Psoas muscle (tissue), 7 donors: ENCODE measurements at regions not wholly inside any gene's neighbourhood (a gene's known extent, or its start where the extent isn't known, plus 50 kb on each side); places are given as distances from the start of the nearest gene placed in this dataset.

Experiments
- ATAC-seq, 4 donors: fragments of 200-7000 bp; cut with Tn5 transposase; one replicate each; pipeline ENCODE4 v1.9.1; 2020; ENCODE audit warnings: moderate library complexity in 3 of 4, mild to moderate bottlenecking in 2 of 4
- DNase-seq, 2 donors: peaks; one replicate each; pipeline ENCODE4 v3.0.0-alpha.2; 2020
- H3K27ac ChIP-seq: fragments of 200-600 bp; one replicate; pipeline ENCODE4 v1.8.0; 2022
- H3K27me3 ChIP-seq, 3 donors: fragments of 200-600 bp in 1 of 3; one replicate each; pipeline versions ENCODE4 v1.6.1 to v1.8.0; 2013 to 2022; ENCODE audit warnings: low read length in 2 of 3, mild to moderate bottlenecking in 2 of 3, moderate library complexity in 1 of 3; ENCODE audit not compliant: insufficient read depth in 3 of 3
- H3K36me3 ChIP-seq, 2 donors: fragments of 200-600 bp in 1 of 2; one replicate each; pipeline versions ENCODE4 v1.6.1 to v1.8.0; 2013 to 2022; ENCODE audit warnings: low read depth in 1 of 2, mild to moderate bottlenecking in 1 of 2, moderate library complexity in 1 of 2; ENCODE audit not compliant: insufficient read depth in 1 of 2
- H3K4me1 ChIP-seq: fragments of 200-600 bp; one replicate; pipeline ENCODE4 v1.8.0; 2022
- H3K4me3 ChIP-seq: fragments of 200-600 bp; one replicate; pipeline ENCODE4 v1.8.0; 2022; ENCODE audit warnings: mild to moderate bottlenecking
- H3K9me3 ChIP-seq: fragments of 200-600 bp; one replicate; pipeline ENCODE4 v1.8.0; 2022
- CTCF ChIP-seq: fragments of 200-600 bp; IDR thresholded peaks from one replicate; pipeline ENCODE4 v1.8.0; 2022; ENCODE audit warnings: antibody characterized with exemption
- WGBS, 3 donors: extraction: QIAGEN DNeasy Blood & Tissue Kit; methylation state at CpG; one replicate each; pipeline versions ENCODE4 v1.1.6 to v1.1.7; 2013; 5-methylcytosine and 5-hydroxymethylcytosine counted together
- intact Hi-C, 2 donors: fragments of 100-400 bp; cut with DNase I; formaldehyde crosslinking; loops; one replicate each; pipeline versions ENCODE4 v1.11.0 to v1.14.2; 2022
- donor health status: healthy with polysubstance abuse.
- donor health status: DM: no; HTN: no; CAD: no; lungs with moderate emphysema.
- donor health status: Bipolar disorder and iron deficiency.
- donor health status: healthy.
- donor health status: DM: yes; HTN: yes; CAD: no.
- donor health status: DM: no; HTN: no; CAD: no.
- donor health status: DM: yes; HTN: yes; CAD: no.

- Histone ChIP-seq H3K9me3 (no peaks in the 10 kb centered on the region), H3K4me1 (no peaks in the 10 kb centered on the region), H3K4me3 (no peak overlapping the region), H3K27me3 (no peaks in the 10 kb centered on the region), H3K27ac (no peak overlapping the region), H3K36me3 (no peaks in the 10 kb centered on the region)
- no peak for ATAC-seq
- TF ChIP-seq CTCF = no peak
- no peak for DNase-seq
- intact Hi-C loops = loop anchor here in 1 of 2 donors (2.0 kb wide), 1 partner anchor 32 kb away; no protein-coding TSS in a partner anchor
- 83 to 91% (median 84%) methylated on average over 5 of the region's 5 CpGs for WGBS, 3 donors
Observed at GRCh38 chr7:46834921-46835320, 747.0 kb downstream of the TNS3 start.

GRCh38 chr7:46833197-46833596 lies 748.7 kb downstream of the TNS3 start:
- no peak for TF ChIP-seq CTCF
- Histone ChIP-seq H3K4me3 (no peak overlapping the region), H3K9me3 (no peaks in the 10 kb centered on the region), H3K27me3 (no peaks in the 10 kb centered on the region), H3K36me3 (no peaks in the 10 kb centered on the region), H3K4me1 (no peaks in the 10 kb centered on the region), H3K27ac (no peak overlapping the region)
- DNase-seq (no peak), ATAC-seq (no peak)
- WGBS, 3 donors = 94 to 98% (median 97%) methylated on average over 1 of the region's 1 CpG
- intact Hi-C loops = no loop called here

- Histone ChIP-seq H3K27ac (no peak overlapping the region), H3K27me3 (no peaks in the 10 kb centered on the region), H3K4me1 (no peaks in the 10 kb centered on the region), H3K9me3 (no peaks in the 10 kb centered on the region), H3K4me3 (no peak overlapping the region), H3K36me3 (no peaks in the 10 kb centered on the region)
- no peak for ATAC-seq
- DNase-seq = no peak
- 65 to 76% (median 72%) methylated on average over 2 of the region's 2 CpGs for WGBS, 3 donors
- no peak for TF ChIP-seq CTCF
- intact Hi-C loops = no loop called here
Observed at GRCh38 chr7:46832136-46832535, 749.8 kb downstream of the TNS3 start.

- Histone ChIP-seq H3K27ac (no peak overlapping the region), H3K4me3 (no peak overlapping the region), H3K36me3 (no peaks in the 10 kb centered on the region), H3K27me3 (no peaks in the 10 kb centered on the region), H3K4me1 (no peaks in the 10 kb centered on the region), H3K9me3 (peaks cover 4% of the 10 kb centered on the region)
- ATAC-seq (no peak), DNase-seq (no peak)
- TF ChIP-seq CTCF = no peak
- intact Hi-C loops = no loop called here
- WGBS, 3 donors = 89 to 98% (median 92%) methylated on average over 7 of the region's 7 CpGs
Observed at GRCh38 chr7:46819819-46820218, 762.1 kb downstream of the TNS3 start.

GRCh38 chr7:46814516-46815250 lies 767.2 kb downstream of the TNS3 start:
- no peak for ATAC-seq
- H3K9me3 ChIP-seq = peaks cover 4% of the 10 kb centered on the region
- WGBS, 3 donors = 70 to 78% (median 72%) methylated on average over 4 of the region's 4 CpGs
- no peaks in the 10 kb centered on the region for H3K4me1 ChIP-seq
- H3K27ac ChIP-seq = no peak overlapping the region
- H3K4me3 ChIP-seq = no peak overlapping the region
- no peak for TF ChIP-seq CTCF
- no peak for DNase-seq
- H3K36me3 ChIP-seq = no peaks in the 10 kb centered on the region
- no peaks in the 10 kb centered on the region for H3K27me3 ChIP-seq
- intact Hi-C loops = no loop called here
